ENCODE measurements at regions not wholly inside any gene's neighbourhood (a gene's known extent, or its start where the extent isn't known, plus 50 kb on each side); places are given as distances from the start of the nearest gene placed in this dataset.
"Not testable (repeated sequence)": the region's sequence is repeated elsewhere in the genome, so short reads cannot be mapped to it uniquely, and the experiment has no call there.

- no peak for DNase-seq
Observed at GRCh38 chr6:85004361-85004995, 240.1 kb upstream of the TBX18 start.

- no peak for DNase-seq
Observed at GRCh38 chr6:85002847-85003246, 238.4 kb upstream of the TBX18 start.

GRCh38 chr6:85000001-85000400, 235.6 kb upstream of the TBX18 start:
- DNase-seq, result no peak

DNA sequence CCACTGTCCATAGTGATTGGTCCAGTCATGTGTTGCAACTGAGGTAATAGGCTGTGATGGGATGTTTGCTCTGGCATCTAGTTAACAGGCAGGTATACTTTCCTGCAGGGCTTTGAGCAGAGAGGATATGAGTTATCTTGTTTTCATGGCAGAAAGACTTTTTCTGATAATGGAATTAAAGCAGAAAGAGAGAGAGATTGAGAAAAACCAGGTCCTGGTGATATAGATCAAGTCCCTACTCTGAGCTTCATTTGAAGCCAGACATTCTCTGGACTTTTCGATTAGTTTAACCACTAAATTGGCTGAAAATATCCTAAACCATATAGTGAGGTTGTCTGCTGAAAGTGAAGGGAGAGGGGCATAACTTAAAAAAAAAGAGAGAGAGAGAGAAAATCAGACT, 233.8 kb upstream of the TBX18 start:
- no peak for DNase-seq

- DNase-seq, result not testable (repeated sequence)
Observed at GRCh38 chr6:84988766-84989165, 224.4 kb upstream of the TBX18 start.

GRCh38 chr6:84985490-84985889, 221.1 kb upstream of the TBX18 start:
- not testable (repeated sequence) for DNase-seq

DNA sequence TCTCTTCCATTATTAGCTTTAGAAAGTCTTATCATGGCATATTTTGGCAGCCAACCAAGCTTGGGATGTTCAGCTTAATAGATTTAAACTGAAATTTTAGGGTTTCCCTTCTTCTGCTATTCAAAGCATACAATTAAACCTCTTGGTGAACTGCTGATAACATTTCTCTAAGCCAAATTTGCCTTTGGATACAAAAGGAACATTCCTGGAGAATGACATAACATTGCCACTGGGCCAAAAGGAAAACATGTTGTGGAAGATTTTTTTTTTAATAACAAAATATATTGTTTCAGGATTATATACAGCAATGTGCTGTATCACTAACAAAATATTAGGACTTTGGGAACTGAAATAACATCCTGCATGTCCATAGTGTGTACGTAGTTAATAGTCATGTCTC, 215.1 kb upstream of the TBX18 start:
- no peak for DNase-seq

GRCh38 chr6:84977363-84977705, 212.9 kb upstream of the TBX18 start:
- no peak for DNase-seq

DNA sequence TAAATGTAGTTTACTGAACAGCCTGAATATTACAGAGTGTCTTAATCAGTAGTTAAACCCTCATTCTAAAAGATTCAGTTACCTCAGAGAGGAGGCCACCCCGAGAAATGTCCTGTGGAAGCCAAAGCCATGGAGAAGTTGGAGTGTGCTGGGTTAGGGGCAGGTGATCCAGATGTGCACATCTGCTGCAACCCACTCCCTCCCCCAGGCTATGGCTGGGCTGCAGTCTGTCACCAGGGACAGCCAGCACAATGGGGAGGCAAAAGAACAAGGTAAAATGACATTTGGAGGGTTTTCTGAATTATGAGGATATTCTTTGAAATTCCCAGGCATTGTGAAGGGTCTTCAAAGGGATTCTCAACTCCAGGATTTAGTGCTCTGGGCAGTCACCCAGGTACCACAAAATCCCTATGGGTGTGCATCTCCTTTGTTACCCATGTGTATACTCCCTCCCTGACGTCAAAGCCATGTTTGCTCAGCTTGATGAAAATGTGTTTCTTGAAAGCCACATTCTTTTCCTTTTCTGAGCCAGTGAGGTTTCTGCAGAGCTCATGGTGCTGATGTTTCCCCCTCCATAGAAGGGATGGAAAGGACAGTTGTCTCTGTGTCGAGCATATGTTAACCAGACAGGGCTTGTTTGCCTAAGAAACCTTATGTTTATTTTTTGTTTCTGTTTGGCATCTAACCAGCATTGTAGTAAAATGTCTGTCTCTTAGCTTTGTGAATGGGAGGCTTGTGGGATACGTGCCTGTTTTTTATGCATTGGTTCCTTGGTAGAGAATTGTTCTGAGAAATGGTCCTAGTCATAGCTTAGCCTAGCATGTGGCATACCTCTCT, 212.3 kb upstream of the TBX18 start:
- DNase-seq, result no peak

DNA sequence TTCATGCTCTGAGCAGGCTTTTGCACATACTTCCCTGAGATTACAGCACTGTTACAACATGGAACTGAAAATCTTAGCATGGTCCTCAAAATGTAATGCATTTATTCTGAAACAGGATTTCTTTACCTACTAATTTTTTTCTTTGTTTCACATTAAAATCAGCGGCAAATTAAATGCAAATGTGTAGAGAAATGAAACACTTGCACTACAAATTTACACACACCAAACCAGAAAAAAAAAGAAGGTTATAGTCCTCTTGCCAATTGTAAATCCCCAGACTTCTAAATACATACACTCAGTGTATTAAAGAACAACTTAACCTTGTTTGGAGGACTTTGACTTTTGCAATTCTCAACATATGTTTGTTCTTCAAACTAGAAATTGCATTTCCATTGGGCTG, 210.9 kb upstream of the TBX18 start:
- no peak for DNase-seq

DNA sequence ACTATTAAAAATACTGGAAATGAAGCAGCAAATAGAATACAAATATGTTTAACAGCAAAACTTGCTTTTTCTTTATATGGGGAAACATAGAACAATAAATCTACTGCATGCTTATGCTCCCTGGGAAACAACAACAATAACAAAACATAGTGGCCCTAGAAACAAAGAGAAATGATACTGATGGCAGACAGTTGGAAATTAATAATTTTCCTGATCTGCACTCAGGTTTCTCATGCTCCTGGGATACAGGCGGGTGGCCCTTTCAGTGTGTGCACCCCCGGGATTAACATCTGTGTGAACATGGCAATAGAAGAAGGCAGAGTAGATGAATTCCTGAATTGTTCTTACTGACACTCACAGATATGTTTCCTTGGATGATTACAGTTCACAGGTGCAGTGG, 209.2 kb upstream of the TBX18 start:
- DNase-seq, result no peak

GRCh38 chr6:84967965-84968364, 203.6 kb upstream of the TBX18 start:
- no peak for DNase-seq

DNA sequence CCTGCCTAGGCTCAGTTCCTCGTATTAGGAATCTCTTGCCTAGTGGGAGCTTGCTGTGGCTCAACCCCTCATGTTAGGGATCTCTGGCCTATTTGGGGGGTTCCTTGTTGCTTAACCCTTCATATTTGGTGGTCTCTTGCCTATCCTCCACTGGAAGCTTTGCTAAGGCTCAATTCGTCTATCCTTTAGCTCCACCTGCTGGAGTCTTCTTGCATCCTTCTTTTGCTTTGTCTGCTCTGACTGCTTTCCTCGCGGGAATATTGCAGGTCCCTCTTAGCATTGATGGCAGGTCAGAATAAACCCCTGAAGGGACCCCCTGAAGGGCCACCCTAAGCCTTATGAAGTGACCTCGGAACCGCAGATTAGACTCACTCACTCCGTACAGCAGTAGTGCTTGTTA, 203.0 kb upstream of the TBX18 start:
- peak; percentile 24 for DNase-seq

GRCh38 chr6:84953111-84953755, 188.8 kb upstream of the TBX18 start:
- DNase-seq, result no peak

GRCh38 chr6:84944926-84945325, 180.5 kb upstream of the TBX18 start:
- DNase-seq, result not testable (repeated sequence)

DNA sequence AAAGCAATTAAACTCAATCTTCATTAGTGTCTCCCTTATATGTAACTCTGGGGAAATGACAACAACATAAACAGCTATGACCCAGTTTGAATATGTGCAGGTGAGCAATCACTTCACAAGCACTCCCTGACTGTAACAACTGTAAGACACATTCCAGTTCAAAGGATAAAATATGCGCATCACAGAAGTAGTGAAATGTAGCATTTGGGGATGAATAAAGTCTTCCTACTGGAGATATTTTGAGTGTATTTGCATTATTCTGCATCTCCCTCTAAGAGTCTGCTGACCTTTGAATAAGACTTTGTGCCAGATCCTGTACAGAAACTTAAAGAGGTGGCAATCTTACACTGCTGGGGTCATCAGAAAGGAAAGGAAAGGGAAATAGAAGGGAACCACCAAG, 179.5 kb upstream of the TBX18 start:
- DNase-seq, result no peak

GRCh38 chr6:84941609-84942008, 177.2 kb upstream of the TBX18 start:
- DNase-seq, result not testable (repeated sequence)

- DNase-seq, result no peak
Observed at GRCh38 chr6:84929212-84929611, 164.8 kb upstream of the TBX18 start.

DNA sequence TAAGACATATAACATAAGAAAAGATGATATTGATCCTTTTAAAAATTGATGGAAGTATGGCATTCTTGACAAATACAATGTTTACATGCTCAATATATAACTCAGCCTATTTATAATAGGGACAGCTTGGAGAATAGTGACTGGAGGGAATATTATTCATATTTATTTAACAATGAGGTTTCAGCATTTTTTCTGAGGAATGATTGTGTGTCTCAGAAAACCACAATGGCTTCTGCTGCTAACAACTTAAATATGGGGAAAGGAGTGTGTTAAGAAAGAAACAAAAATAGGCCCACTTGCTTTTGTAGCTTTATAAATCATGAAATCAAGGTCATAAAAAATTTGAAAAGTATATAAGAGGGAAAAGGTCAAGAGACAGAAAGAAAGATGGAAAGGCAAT, 163.2 kb upstream of the TBX18 start:
- DNase-seq, result no peak

DNA sequence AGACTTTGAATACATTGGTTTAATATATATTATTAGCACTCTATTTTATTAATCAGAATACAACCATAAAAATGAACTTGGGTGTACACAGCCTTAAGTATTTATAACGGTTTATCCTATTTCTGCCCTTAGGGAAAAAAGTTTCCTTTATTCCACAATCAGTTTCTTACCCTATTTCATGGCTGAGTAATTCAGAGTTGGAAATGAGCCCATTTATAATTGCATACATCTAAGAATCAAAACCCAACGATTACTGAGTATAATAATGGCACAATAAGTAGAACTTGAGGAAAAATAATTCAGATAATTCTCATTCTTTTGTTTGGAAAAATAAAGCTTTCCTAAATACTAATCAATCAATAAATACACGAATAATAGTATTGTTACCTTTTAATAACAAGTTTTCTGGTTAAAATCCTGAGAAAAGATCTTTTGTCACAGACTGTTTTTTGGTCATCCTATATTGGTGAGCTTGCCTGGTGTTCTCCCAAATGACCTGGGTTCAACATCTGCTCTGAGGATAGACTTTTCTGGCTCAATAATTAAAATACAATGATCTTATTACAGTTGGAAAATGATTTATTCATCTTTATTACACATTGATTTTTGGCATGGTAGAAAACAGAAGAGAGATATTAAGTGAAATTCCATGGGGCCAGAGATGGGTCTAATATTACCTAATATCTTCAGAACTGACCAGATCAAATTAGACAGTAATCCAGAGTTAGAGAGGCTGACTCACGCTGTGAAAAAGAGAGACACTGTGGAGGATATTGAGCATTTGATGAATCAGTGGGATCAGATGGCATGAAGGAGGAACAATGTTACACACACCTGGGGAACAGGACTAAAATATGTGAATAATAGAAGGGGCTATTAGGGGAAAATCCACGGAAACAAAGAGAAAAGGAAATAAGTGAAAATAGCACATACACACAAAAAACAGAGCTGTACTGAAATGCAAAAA, 162.1 kb upstream of the TBX18 start:
- no peak for DNase-seq

DNA sequence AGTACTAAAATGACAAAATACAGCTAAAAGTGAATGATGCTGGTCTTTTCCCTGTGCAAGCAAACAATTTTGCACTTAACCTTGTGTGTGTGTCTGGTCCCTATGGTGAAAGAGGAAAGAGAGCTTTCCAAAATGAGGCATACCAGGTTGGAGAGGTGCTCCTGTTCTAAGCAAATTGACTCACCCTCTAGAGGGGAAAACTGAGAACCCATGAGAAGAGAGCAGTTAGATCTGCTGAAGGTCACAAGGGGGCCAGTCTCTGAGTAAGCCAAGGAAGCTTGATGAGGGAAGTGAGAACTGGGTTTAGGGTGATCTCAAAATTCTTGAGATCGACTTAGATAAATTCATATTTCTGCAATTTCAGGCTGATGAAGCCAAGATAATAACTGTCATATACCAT, 157.5 kb upstream of the TBX18 start:
- DNase-seq, result no peak

DNA sequence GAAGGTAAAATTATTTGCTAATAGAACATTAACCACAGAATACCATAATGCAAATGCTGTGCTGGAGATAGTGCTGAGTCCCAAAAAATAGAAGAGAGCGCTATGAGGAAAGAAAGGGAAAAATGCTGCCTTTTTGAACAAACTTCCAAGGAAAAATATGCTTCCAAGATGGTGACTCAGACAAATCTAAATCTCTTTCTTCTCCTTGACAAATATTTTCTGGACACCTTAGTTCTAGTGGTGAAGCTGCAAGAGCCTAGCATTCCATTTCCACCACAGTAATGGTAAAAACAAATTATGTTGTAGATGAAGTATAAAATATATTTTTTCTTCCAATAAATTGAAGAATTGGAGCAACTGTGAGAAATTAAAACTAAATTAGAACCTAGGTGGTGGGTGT, 155.6 kb upstream of the TBX18 start:
- no peak for DNase-seq

DNA sequence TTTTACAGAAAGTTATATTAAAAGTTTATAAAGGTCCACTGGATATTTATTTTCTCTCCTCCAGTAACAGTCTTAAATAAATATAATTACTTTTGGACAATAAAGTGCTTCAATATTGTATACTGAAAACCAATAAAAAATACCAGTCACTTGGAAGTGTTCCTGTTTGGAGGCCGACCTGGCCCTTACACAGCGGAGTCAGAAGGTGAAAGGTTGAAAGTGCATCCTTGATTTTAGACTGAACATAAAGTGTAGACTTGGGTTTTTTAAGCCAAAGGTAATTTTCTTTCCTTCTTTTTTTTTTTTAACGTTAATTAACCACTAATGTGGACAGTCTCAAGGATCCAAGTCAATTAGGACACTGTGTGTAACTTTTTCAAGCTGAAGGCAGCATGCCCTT, 152.3 kb upstream of the TBX18 start:
- DNase-seq, result no peak

All from NCI-H2227 treated with DMSO at 0.1 percent for 48 hours (cell line).